ENCODE measurements at regions not wholly inside any gene's neighbourhood (a gene's known extent, or its start where the extent isn't known, plus 50 kb on each side); places are given as distances from the start of the nearest gene placed in this dataset.

GRCh38 chr12:54708826-54709225 is 60.7 kb upstream of the DCD start:
- TF ChIP-seq CTCF (IDR thresholded peaks at IDR 0.05) (no peak), POLR2AphosphoS5 (IDR thresholded peaks at IDR 0.05) (no peak), EP300 (IDR thresholded peaks at IDR 0.05; ENCODE audit: low read depth) (no peak), POLR2A (IDR thresholded peaks at IDR 0.05) (no peak)
